HG02610 (cell line): ENCODE measurements at regions not wholly inside any gene's neighbourhood (a gene's known extent, or its start where the extent isn't known, plus 50 kb on each side); places are given as distances from the start of the nearest gene placed in this dataset.

Source experiments
- ATAC-seq: cut with Tn5 transposase; IDR thresholded peaks from one replicate; pipeline ENCODE4 v1.9.1; 2021; ENCODE audit warnings: mild to moderate bottlenecking, moderate library complexity; ENCODE audit not compliant: unreplicated experiment

GRCh38 chr1:113217447-113218208 is 144.6 kb downstream of the LRIG2 start:
- no peak for ATAC-seq

DNA sequence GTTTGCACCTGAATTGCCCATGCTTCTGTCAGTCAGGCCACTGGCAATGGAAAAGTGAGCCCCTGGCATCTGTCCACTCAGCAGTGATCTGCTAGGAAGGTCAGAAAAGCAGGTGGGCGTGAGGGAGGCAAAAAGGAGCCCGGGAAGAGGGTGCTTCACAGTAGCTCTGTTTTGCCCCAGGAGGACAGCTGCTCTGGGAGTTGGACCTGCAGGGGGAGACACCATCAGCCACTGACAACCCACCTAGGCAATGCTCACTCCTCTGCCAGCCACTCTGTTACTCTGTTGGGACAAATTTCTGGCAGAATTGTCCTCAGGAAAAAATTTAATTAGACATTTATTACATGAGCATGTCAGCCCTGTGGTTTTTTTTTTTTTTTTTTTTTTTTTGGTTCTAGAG is 146.4 kb downstream of the LRIG2 start:
- no peak for ATAC-seq

GRCh38 chr1:113219828-113220227 is 146.8 kb downstream of the LRIG2 start:
- no peak for ATAC-seq

DNA sequence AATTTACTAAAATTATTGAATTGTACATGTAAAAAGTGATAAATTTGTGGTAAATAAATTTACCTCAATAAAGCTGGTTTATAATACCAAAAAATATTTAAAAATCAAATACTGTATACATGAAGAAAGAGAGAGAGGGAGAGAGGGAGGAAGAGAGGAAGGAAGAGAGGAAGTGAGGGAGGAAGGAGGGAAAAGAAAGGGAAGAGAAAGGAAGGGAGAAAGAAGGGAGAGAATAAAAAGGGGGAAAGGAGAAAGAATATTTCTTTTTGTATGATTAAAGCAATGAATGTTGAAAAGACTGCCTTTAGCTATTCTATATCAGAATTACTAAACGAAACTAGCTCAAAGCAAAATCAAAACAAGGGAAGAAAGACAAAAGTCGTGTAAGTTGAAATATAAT is 150.0 kb downstream of the LRIG2 start:
- no peak for ATAC-seq

- no peak for ATAC-seq
Measured at GRCh38 chr1:113223546-113223945, 150.5 kb downstream of the LRIG2 start.

DNA sequence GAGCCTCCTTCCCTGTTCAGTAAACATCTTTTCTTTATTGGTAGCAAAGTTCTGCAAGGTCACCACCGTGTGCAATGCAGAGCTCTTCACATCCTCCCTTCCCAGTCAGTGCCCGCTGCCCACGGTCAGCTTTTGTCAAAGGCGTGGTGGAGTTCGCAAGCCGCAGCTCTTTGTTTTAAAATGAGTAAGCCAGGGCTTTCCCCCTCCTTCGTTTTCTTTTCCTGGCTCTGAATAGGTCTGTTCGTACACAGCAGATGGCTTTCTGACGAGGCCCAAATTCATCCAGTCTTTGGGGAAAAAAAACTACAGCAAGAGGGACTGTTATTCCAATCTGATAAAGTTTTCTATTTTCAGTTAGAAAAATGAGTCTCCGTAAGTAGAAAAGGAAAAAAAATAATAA is 153.2 kb downstream of the LRIG2 start:
- ATAC-seq = no peak

DNA sequence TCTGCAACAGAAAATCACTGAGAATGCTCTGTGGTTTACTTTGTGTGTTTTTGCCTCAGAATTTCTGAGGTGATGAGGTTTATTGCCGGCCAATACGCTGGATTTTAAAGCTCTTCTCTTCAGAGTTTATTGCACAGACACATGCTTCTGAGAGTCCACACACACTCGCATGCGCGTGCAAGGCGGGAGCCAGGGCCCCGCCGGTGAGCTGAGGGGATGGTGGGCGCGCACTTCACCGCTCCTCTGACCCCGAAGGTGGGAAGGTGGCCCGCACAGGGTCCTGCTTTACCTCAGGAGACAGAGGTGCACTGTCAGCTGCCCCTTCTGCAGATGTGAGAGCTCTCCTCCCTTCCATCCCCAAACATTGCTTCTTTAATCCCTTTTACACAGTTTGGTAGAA is 158.4 kb upstream of the MAGI3 start:
- ATAC-seq = no peak

- ATAC-seq = no peak
Measured at GRCh38 chr1:113233441-113233840, 156.9 kb upstream of the MAGI3 start.

DNA sequence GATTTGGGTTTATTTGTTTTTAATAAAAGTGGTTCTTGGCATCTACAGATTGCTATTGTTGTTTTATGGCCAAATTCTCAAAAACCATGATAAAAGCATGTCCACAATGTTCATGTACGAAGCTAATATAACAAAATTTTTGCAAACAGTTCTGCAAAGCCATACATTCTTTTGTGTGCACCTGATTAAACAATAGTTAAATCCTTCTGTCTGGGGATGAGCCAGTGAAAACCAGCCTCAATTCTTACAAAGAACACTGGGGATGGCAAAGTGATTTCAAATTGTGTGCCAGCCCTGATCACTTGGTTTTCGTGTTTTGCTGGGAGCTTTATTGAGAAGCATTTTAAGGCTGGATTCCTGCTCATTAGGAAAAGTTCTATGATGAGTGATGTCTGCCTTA is 149.1 kb upstream of the MAGI3 start:
- ATAC-seq = no peak

DNA sequence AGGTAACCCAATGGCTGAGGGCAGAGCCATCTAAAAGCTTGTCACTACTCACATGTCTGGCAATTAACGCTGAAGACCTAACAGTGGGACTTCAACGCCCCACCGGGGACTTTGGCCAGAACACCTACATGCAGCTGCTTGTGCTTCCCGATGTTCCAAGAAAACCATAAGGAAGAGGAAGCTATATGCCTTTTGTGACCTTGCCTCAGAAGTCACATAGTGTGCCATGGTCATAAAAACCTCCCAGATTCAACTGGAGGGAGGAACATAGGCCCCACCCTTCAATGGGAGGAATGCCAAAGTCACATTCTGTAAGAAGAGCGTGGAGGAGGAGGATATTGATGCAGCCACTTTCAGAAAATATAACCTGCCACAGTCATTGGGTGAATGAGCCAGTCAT is 147.8 kb upstream of the MAGI3 start:
- ATAC-seq = no peak

- ATAC-seq = no peak
Measured at GRCh38 chr1:113243529-113243928, 146.8 kb upstream of the MAGI3 start.

GRCh38 chr1:113244112-113244820 is 146.0 kb upstream of the MAGI3 start:
- ATAC-seq = no peak

- ATAC-seq = no peak
Measured at GRCh38 chr1:113245252-113245651, 145.1 kb upstream of the MAGI3 start.

DNA sequence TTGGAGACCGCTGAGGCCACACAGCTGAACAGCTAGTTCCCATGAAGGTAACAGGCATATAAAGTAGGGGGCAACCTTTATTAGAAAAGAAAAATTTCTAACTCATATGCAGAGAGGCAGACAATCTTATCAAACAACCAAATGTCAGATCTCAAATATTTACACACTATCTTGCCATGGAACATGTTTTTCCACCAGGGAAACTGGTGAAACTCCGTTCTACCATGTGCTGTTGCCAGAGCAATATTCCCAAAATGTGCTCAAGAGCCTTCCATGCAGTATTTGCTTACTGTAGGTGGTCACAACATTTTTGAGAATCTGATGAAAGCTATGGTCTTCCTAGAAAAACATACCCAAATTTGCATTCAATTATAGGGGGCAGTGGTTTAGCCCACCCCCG is 143.4 kb upstream of the MAGI3 start:
- no peak for ATAC-seq

- no peak for ATAC-seq
Measured at GRCh38 chr1:113247355-113247754, 143.0 kb upstream of the MAGI3 start.

- ATAC-seq = no peak
Measured at GRCh38 chr1:113247782-113248181, 142.5 kb upstream of the MAGI3 start.

- ATAC-seq = no peak
Measured at GRCh38 chr1:113248494-113248893, 141.8 kb upstream of the MAGI3 start.

- no peak for ATAC-seq
Measured at GRCh38 chr1:113250161-113250560, 140.2 kb upstream of the MAGI3 start.

GRCh38 chr1:113252166-113252565 is 138.1 kb upstream of the MAGI3 start:
- no peak for ATAC-seq

DNA sequence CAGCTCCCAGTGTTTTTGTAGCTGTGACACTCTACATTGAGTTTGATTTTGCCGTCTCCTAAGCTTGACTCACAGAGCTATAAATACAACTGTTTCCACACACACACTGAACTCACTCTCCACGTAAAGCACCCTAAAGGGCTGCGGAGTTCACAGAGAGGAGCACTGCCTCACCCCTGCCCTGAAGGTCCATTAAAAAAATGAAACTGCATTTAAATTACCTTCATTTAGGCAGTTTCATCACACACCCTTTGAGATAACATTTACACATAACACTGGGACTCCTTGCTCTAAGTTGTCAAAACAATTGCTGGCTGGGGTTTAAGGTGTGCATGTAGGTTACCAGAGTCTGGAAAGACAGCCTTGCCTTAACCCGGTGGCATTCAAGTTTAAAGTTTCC is 137.1 kb upstream of the MAGI3 start:
- no peak for ATAC-seq

GRCh38 chr1:113253590-113253989 is 136.7 kb upstream of the MAGI3 start:
- no peak for ATAC-seq

DNA sequence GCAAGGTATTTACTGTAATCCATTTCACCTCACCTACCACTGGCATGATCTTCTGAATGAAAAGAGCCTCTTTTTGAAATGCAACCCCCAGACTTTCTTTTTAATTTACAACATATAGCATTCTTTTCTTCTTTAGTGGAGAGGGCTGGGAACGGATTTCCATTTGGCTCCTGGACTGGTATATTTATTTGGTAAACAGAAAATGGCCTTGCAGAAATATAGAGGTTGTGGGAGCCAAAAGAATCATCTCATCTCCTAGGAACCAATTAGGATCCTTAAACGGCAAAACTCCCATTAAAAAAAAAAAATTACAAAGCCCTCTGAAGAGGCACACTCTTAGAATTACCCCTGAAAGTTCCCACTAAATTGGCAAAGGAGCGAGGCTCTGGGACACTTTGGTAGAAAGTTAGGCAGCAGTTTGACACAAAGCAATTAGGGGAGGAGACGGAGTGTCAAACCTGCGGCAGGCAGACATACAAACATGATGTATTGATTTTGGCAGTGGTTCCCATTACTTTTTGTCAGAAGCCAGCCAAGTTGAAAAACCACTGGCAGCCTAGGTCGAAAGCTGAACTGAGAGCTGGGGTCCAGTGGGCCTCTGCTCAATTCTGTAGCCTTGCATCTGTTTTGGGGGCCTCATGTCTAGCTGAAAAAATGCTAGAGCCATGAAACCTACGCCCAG is 135.1 kb upstream of the MAGI3 start:
- no peak for ATAC-seq
